ENCODE measurements at regions not wholly inside any gene's neighbourhood (a gene's known extent, or its start where the extent isn't known, plus 50 kb on each side); places are given as distances from the start of the nearest gene placed in this dataset.

- Histone ChIP-seq H3K27me3 (no peaks in the 10 kb centered on the region), H3K4me3 (no peak overlapping the region), H3K9me3 (no peaks in the 10 kb centered on the region), H3K4me1 (no peaks in the 10 kb centered on the region), H3K27ac (no peak overlapping the region), H3K9ac (ENCODE audit: low read depth in 2 of 2, low read length in 2 of 2) (no peak overlapping the region), H3K36me3 (no peaks in the 10 kb centered on the region)
- DNase-seq: no peak
- TF ChIP-seq CTCF (IDR thresholded peaks at IDR 0.05): no peak
- intact Hi-C loops (cut with DNase I): no loop called here
Observed at GRCh38 chr5:74122175-74122574, 496.2 kb downstream of the ARHGEF28 start.

DNA sequence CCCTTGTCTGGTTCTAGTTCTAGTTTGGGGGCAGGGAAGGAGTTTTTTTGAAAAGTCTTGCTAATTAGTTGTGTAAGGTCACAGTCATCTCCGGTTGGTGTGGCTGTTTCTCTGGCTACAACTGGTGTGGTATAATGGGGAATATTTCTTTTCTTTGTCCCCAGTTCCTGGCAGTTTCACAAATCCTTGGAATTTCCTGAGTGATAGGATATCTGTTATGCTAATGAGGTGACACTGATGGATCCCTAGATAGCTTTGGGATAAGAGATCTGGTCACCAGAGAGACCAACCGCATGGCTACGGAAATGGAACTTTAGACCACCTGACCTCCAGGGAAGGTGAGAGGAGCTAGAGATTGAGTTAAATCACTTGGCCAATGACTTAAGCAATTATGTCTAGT lies 494.6 kb downstream of the ARHGEF28 start:
- no peak for DNase-seq
- no peak for TF ChIP-seq CTCF (IDR thresholded peaks at IDR 0.05)
- Histone ChIP-seq H3K27me3 (no peaks in the 10 kb centered on the region), H3K9me3 (no peaks in the 10 kb centered on the region), H3K9ac (ENCODE audit: low read depth in 2 of 2, low read length in 2 of 2) (no peak overlapping the region), H3K36me3 (no peaks in the 10 kb centered on the region), H3K4me3 (no peak overlapping the region), H3K27ac (no peak overlapping the region), H3K4me1 (no peaks in the 10 kb centered on the region)
- intact Hi-C loops (cut with DNase I): no loop called here

DNA sequence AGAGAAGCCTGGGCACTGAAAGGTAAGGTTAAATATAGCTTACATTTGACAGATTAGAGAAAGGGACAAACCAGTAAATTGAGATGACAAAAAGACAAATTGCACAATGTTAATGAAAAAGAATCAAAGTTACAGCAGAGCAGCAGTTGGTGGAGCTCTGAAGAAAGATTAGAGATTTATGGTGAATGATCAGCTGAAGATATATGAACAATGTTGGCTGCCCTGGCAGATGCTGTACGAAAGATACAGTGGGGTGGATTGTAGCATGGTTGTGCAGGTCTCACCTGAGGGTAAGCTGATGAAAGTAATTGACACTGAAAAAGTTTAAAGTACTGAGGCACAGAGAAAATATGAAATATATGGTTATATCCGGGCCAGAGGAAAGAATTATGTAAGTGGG lies 492.1 kb downstream of the ARHGEF28 start:
- TF ChIP-seq CTCF (IDR thresholded peaks at IDR 0.05): no peak
- Histone ChIP-seq H3K27me3 (no peaks in the 10 kb centered on the region), H3K4me1 (no peaks in the 10 kb centered on the region), H3K27ac (no peak overlapping the region), H3K9ac (ENCODE audit: low read depth in 2 of 2, low read length in 2 of 2) (no peak overlapping the region), H3K36me3 (no peaks in the 10 kb centered on the region), H3K9me3 (no peaks in the 10 kb centered on the region), H3K4me3 (no peak overlapping the region)
- no peak for DNase-seq
- intact Hi-C loops (cut with DNase I): no loop called here

DNA sequence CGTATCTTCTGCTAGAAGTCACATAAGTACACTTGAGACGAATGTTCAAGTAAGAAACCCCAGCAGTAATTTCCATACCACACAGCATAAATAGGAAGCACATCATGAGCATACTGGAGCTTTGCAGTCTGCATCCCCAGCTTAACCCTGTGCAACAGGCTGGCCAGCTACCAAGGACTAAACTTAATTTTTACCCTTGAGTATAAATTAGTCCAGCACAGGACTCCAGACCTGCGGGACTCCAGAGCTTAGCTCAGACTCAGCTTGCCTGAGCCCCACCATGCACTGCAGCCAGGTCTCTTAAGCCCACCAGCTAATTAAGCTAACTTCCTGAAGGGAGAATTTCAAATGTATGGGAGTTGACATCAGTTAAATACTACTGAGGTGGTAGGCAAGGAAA lies 491.0 kb downstream of the ARHGEF28 start:
- Histone ChIP-seq H3K27me3 (no peaks in the 10 kb centered on the region), H3K4me1 (no peaks in the 10 kb centered on the region), H3K27ac (no peak overlapping the region), H3K36me3 (no peaks in the 10 kb centered on the region), H3K4me3 (no peak overlapping the region), H3K9me3 (no peaks in the 10 kb centered on the region), H3K9ac (ENCODE audit: low read depth in 2 of 2, low read length in 2 of 2) (no peak overlapping the region)
- DNase-seq: no peak
- intact Hi-C loops (cut with DNase I): no loop called here
- TF ChIP-seq CTCF (IDR thresholded peaks at IDR 0.05): no peak

- intact Hi-C loops (cut with DNase I): no loop called here
- TF ChIP-seq CTCF (IDR thresholded peaks at IDR 0.05): no peak
- Histone ChIP-seq H3K4me1 (no peaks in the 10 kb centered on the region), H3K4me3 (no peak overlapping the region), H3K27me3 (no peaks in the 10 kb centered on the region), H3K9ac (ENCODE audit: low read depth in 2 of 2, low read length in 2 of 2) (no peak overlapping the region), H3K36me3 (no peaks in the 10 kb centered on the region), H3K27ac (no peak overlapping the region), H3K9me3 (no peaks in the 10 kb centered on the region)
- DNase-seq: no peak
Observed at GRCh38 chr5:74116266-74116665, 490.3 kb downstream of the ARHGEF28 start.

GRCh38 chr5:74113927-74114326 lies 487.9 kb downstream of the ARHGEF28 start:
- H3K9me3 ChIP-seq: no peaks in the 10 kb centered on the region
- intact Hi-C loops (cut with DNase I): no loop called here
- H3K9ac ChIP-seq (ENCODE audit: low read depth in 2 of 2, low read length in 2 of 2): no peak overlapping the region
- H3K4me1 ChIP-seq: no peaks in the 10 kb centered on the region
- H3K27ac ChIP-seq: no peak overlapping the region
- H3K4me3 ChIP-seq: no peak overlapping the region
- no peak for DNase-seq
- no peaks in the 10 kb centered on the region for H3K36me3 ChIP-seq
- H3K27me3 ChIP-seq: no peaks in the 10 kb centered on the region
- TF ChIP-seq CTCF (IDR thresholded peaks at IDR 0.05): no peak

Data from colonic mucosa (tissue), 4 donors.